ENCODE measurements at regions not wholly inside any gene's neighbourhood (a gene's known extent, or its start where the extent isn't known, plus 50 kb on each side); places are given as distances from the start of the nearest gene placed in this dataset.

DNA sequence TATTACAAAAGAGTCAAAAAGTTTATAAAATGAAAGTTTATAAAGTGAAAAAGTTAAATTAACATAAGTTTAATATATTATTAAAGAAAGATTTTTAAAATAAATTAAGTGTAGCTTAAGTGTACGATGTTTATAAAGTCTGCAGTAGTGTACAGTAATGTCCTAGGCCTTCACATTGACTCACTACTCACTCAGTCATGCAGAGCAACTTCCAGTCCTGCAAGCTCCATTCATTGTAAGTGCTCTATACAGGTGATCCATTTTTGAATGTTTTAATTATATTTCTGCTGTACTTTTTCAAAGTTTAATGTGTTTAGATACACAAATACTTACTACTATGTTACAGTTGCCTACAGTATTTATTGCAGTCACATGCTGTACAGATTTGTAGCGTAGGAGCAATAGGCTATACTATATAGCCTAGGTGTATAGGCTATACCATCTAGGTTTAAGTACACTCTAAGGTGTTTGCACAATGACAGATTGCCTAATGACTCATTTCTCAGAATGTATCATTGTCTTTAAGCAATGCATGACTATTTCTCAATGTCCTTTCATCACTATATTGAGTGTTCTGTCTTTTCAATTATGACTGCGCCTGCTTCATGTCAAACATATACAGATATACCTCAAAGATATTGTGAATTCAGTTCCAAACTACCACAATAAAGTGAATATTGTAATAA lies 1110.3 kb upstream of the MAP3K7 start:
- no peak overlapping the region for H3K27ac ChIP-seq
- CTCF ChIA-PET = no interaction called here
- TF ChIP-seq, protein P1, sequence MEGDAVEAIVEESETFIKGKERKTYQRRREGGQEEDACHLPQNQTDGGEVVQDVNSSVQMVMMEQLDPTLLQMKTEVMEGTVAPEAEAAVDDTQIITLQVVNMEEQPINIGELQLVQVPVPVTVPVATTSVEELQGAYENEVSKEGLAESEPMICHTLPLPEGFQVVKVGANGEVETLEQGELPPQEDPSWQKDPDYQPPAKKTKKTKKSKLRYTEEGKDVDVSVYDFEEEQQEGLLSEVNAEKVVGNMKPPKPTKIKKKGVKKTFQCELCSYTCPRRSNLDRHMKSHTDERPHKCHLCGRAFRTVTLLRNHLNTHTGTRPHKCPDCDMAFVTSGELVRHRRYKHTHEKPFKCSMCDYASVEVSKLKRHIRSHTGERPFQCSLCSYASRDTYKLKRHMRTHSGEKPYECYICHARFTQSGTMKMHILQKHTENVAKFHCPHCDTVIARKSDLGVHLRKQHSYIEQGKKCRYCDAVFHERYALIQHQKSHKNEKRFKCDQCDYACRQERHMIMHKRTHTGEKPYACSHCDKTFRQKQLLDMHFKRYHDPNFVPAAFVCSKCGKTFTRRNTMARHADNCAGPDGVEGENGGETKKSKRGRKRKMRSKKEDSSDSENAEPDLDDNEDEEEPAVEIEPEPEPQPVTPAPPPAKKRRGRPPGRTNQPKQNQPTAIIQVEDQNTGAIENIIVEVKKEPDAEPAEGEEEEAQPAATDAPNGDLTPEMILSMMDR (conservative IDR thresholded peaks at IDR 0.05; ENCODE audit: low read depth) = no peak
- POLR2A ChIA-PET (ENCODE audit: low non-redundant PET) = no interaction called here
- peak; percentile 37 for DNase-seq (ENCODE audit: low spot score)

DNA sequence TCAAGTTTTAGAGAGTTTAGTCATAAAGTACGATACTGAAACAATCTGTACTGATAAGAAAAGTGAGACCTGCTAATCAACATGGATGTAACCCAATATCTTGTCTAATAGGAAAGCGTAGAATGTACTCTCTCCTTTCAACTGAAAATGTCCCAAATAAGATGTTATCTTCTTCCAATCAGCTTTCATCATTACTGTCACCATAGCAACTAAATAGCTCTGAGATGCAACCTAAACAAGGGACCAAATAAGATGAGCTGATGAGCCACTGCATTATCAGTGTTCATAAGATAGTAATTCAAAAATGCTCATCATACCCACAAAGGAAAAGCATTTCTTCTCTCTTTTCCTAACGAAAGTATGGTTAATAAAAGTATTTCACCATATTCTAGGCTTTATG lies 1108.3 kb upstream of the MAP3K7 start:
- CTCF ChIA-PET = no interaction called here
- no peak for DNase-seq (ENCODE audit: low spot score)
- TF ChIP-seq, protein P1 (conservative IDR thresholded peaks at IDR 0.05; ENCODE audit: low read depth) = no peak
- POLR2A ChIA-PET (ENCODE audit: low non-redundant PET) = no interaction called here
- H3K27ac ChIP-seq = no peak overlapping the region

DNA sequence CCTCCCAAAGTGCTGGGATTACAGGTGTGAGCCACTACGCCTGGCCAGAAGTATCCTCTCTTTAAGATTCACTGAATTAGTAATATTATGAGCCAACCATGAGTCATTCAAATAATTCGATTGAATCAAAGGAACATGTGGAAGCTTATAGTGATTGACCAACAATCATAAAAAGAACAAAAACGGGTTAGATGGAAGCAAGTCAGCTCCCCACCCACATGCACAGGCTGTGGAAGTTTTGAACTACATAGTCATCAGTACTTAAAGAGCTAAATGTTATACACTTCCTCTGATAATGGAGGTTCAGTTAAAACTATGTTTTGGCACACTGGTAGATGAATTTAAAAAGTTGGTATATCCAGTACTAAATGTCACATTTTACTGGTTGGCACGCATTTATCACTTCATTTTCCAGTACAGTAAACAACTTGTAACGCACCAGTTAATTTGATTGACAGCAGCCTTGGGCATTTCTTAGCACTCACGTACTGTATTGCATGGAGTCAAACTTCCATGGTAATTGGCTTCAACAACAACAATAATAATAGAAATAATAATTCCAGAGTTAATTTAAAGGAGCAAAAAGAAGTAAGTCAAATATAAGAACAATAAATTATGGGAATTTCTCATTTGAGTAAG lies 1107.3 kb upstream of the MAP3K7 start:
- DNase-seq (ENCODE audit: low spot score) = peak; percentile 67
- POLR2A ChIA-PET (ENCODE audit: low non-redundant PET) = no interaction called here
- CTCF ChIA-PET = no interaction called here
- no peak overlapping the region for H3K27ac ChIP-seq
- TF ChIP-seq, protein P1 (conservative IDR thresholded peaks at IDR 0.05; ENCODE audit: low read depth) = no peak

GRCh38 chr6:91691449-91691848 lies 1104.6 kb upstream of the MAP3K7 start:
- no peak overlapping the region for H3K27ac ChIP-seq
- no peak for DNase-seq (ENCODE audit: low spot score)
- ChIA-PET POLR2A (ENCODE audit: low non-redundant PET) (no interaction called here), CTCF (interaction anchor here (0.7 kb wide), 1 partner anchor 310 kb away, joined by 8 read pairs; no protein-coding TSS in a partner anchor)
- TF ChIP-seq, protein P1 (conservative IDR thresholded peaks at IDR 0.05; ENCODE audit: low read depth) = no peak

- ChIA-PET POLR2A (ENCODE audit: low non-redundant PET) (no interaction called here), CTCF (no interaction called here)
- DNase-seq (ENCODE audit: low spot score) = no peak
- no peak overlapping the region for H3K27ac ChIP-seq
- TF ChIP-seq, protein P1 (conservative IDR thresholded peaks at IDR 0.05; ENCODE audit: low read depth) = no peak
These were observed 1096.4 kb upstream of the MAP3K7 start for GRCh38 chr6:91683240-91683639.

GRCh38 chr6:91681296-91681695 lies 1094.4 kb upstream of the MAP3K7 start:
- ChIA-PET POLR2A (ENCODE audit: low non-redundant PET) (no interaction called here), CTCF (interaction anchor here (0.5 kb wide), 1 partner anchor 42 kb away, joined by 5 read pairs; no protein-coding TSS in a partner anchor)
- no peak overlapping the region for H3K27ac ChIP-seq
- TF ChIP-seq, protein P1 (conservative IDR thresholded peaks at IDR 0.05; ENCODE audit: low read depth) = no peak
- no peak for DNase-seq (ENCODE audit: low spot score)
